ENCODE measurements at regions not wholly inside any gene's neighbourhood (a gene's known extent, or its start where the extent isn't known, plus 50 kb on each side); places are given as distances from the start of the nearest gene placed in this dataset.

- Histone ChIP-seq H2AFZ (ENCODE audit: low read depth, low read length) (no peak overlapping the region), H3K27ac (ENCODE audit: insufficient read depth, low read depth, low read length) (no peak overlapping the region), H3K36me3 (ENCODE audit: control insufficient read depth in 2 of 2, extremely low read depth in 1 of 2, insufficient read depth in 2 of 2, low read length in 2 of 2) (no peaks in the 10 kb centered on the region), H3K4me1 (ENCODE audit: control insufficient read depth, extremely low read depth, insufficient read depth, low read length) (peaks cover 19% of the 10 kb centered on the region), H3K4me3 (replicated peaks in 1 of 3; ENCODE audit: insufficient read depth in 1 of 3, low read depth in 1 of 3, low read length in 3 of 3) (no peak overlapping the region), H3K4me2 (ENCODE audit: insufficient read depth, low read length) (no peak overlapping the region), H3K79me2 (ENCODE audit: control insufficient read depth, insufficient read depth, low read length) (no peaks in the 10 kb centered on the region), H3K27me3 (ENCODE audit: control insufficient read depth in 2 of 2, insufficient read depth in 2 of 2, low read length in 2 of 2) (no peaks in the 10 kb centered on the region), H3K9ac (replicated peaks; ENCODE audit: extremely low read depth, insufficient read depth, low read length) (no peak overlapping the region), H3K9me1 (replicated peaks; ENCODE audit: control insufficient read depth, extremely low read depth, insufficient read depth, low read length) (no peaks in the 10 kb centered on the region), H4K20me1 (replicated peaks; ENCODE audit: control insufficient read depth, extremely low read depth, insufficient read depth, low read length) (no peaks in the 10 kb centered on the region), H3K9me3 (replicated peaks; ENCODE audit: control insufficient read depth, insufficient read depth, low read length) (no peaks in the 10 kb centered on the region)
- intact Hi-C loops (cut with micrococcal nuclease) (loop anchor here (2.0 to 5.0 kb wide), 2 partner anchors 34 to 158 kb away; partner anchors contain the start of genes HNRNPK and RMI1), dilution Hi-C loops (cut with MboI; ENCODE audit: extremely low pct_ligation_motif_present, low sequenced_read_pairs) (no loop called here)
- DNase-seq (ENCODE audit: low read depth, low spot score) (no peak), FAIRE-seq (no peak)
- BruUV-seq (replicated peaks): no TSS peak
- TF ChIP-seq POLR2A (IDR thresholded peaks at IDR 0.05; ENCODE audit: low read depth, low read length) (no peak), MAX (IDR thresholded peaks at IDR 0.05; ENCODE audit: insufficient read depth, insufficient read length) (no peak), GATA2 (IDR thresholded peaks at IDR 0.05; ENCODE audit: insufficient read depth, insufficient read length, low read depth, low read length) (no peak), FOS (IDR thresholded peaks at IDR 0.05; ENCODE audit: borderline replicate concordance, insufficient read depth, low read length) (no peak), POLR2AphosphoS5 (IDR thresholded peaks at IDR 0.05; ENCODE audit: insufficient read depth, low read depth, low read length) (no peak), EZH2 (IDR thresholded peaks at IDR 0.05; ENCODE audit: borderline replicate concordance, low read depth, low read length, severe bottlenecking) (no peak), JUN (IDR thresholded peaks at IDR 0.05; ENCODE audit: borderline replicate concordance, insufficient read depth, insufficient read length, low read depth) (no peak), MYC (IDR thresholded peaks at IDR 0.05; ENCODE audit: low read depth, low read length) (no peak), CTCF (IDR thresholded peaks at IDR 0.05; ENCODE audit: extremely low read depth in 1 of 2, insufficient read depth in 1 of 2, low read depth in 1 of 2, low read length in 2 of 2) (no peak)
- ChIA-PET CTCF (interaction anchor here (1.7 to 2.1 kb wide), 2 partner anchors 31 to 35 kb away, joined by 6 to 22 read pairs; no protein-coding TSS in a partner anchor), POLR2A (no interaction called here)
These were observed 157.9 kb downstream of the RMI1 start for GRCh38 chr9:84138541-84138940.

Measured in endothelial cell of umbilical vein (primary cell).